GM21381 (cell line): ENCODE measurements at regions not wholly inside any gene's neighbourhood (a gene's known extent, or its start where the extent isn't known, plus 50 kb on each side); places are given as distances from the start of the nearest gene placed in this dataset.
A peak's percentile ranks its signal among the peaks of the same experiment; 100 is the strongest.

Experiments used
- ATAC-seq: cut with Tn5 transposase; IDR thresholded peaks from one replicate; pipeline ENCODE4 v1.9.1; 2021; ENCODE audit warnings: mild to moderate bottlenecking, moderate library complexity; ENCODE audit not compliant: unreplicated experiment

GRCh38 chr2:33877348-33878016, 278.4 kb upstream of the FAM98A start:
- no peak for ATAC-seq

DNA sequence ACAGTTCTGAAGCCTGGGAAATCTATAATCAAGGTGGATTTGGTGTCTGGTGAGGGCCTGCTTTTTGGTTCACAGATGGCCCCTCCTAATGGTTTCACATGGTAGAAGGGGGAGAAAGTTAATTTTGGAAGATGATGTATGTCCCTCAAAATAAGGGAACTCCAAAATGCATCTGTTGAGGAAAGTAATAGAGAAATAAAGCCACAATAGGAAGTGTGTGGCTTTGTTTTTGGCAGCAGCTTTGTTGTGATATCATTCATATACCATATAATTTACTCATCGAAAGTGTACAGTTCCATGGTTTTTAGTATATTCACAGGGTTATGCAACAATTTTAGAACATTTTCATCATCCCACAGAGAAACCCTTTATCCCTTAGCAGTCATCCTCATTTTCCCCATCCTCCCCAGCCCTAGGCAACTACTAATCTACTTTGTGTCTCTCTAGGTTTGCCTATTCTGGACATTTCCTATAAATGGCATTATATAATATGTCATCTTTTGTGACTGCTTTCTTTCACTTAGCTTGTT, 274.0 kb upstream of the FAM98A start:
- no peak for ATAC-seq

GRCh38 chr2:33859811-33860461, 260.8 kb upstream of the FAM98A start:
- no peak for ATAC-seq

DNA sequence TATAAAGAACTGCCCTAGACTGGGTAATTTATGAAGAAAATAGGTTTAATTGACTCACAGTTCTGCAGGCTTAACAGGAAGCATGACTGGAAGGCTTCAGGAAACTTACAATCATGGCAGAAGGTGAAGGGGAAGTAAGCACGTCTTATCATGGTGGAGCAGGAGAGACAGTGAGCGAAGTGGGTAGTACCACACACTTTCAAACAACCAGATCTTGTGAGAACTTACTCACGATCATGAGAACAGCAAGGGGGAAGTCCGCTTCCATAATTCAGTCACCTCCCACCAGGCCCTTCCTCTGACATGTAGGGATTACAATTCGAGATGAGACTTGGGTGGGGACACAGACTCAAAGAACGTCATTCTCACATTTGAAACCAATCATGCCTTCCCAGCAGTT, 260.1 kb upstream of the FAM98A start:
- ATAC-seq: no peak

DNA sequence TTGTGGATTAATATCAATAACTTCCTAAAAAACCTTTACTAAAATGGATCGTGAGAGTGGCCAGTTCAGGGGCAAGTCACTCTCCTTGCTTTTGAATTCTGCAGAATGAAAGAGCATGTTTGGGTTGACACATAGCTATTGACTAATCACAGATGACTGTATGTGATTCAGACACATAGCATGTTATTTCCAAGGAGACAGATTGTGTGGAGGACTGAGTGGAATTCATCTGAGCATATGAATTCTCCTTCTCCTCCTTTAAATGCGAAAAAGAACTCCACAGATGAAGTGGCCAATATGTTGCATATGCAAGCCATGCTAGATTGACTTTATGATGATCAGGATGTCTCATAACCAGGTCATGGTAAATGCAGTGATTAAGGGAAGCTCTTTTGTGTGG, 249.4 kb upstream of the FAM98A start:
- no peak for ATAC-seq

- ATAC-seq: no peak
These were observed 240.7 kb upstream of the FAM98A start for GRCh38 chr2:33839791-33840190.

GRCh38 chr2:33836628-33837027, 237.5 kb upstream of the FAM98A start:
- ATAC-seq: no peak

DNA sequence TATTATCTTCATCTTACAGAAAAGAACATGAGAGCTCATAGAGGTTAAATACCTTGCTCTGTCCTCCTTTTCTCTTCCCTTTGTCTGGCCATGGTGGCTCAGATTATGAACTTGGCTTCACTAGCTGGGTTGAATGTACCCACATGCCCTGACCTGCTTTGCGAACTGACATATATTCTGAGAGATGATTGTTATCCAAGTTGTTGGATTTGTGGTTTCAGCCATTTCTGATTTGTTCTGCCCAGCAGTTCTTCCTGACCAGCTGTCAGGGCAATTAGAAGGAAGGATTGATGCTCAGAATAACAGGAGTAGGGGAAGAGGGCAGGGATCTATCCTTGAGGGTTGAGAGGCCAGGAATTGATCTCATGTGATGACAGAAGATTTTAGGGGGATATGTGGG, 236.8 kb upstream of the FAM98A start:
- ATAC-seq: no peak

GRCh38 chr2:33822964-33823363, 223.9 kb upstream of the FAM98A start:
- no peak for ATAC-seq

DNA sequence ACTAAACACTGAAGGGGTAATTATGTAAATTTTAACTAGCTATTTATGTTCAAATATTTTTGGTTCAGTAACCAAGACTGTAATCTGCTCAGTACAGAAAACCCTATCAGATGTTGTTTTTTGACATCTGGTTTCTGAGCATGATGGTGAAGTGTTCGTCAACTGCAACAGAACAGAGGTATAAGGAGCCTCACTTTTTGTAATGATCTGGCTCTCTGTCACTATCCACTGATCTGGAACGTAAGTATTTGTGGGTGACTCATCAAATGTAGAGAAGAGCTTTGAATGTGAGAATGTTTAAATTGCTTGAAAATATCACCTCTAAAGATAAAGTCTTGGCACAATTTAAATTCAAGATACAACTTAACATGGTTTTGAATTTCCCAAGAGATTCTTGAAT, 213.6 kb upstream of the FAM98A start:
- no peak for ATAC-seq

DNA sequence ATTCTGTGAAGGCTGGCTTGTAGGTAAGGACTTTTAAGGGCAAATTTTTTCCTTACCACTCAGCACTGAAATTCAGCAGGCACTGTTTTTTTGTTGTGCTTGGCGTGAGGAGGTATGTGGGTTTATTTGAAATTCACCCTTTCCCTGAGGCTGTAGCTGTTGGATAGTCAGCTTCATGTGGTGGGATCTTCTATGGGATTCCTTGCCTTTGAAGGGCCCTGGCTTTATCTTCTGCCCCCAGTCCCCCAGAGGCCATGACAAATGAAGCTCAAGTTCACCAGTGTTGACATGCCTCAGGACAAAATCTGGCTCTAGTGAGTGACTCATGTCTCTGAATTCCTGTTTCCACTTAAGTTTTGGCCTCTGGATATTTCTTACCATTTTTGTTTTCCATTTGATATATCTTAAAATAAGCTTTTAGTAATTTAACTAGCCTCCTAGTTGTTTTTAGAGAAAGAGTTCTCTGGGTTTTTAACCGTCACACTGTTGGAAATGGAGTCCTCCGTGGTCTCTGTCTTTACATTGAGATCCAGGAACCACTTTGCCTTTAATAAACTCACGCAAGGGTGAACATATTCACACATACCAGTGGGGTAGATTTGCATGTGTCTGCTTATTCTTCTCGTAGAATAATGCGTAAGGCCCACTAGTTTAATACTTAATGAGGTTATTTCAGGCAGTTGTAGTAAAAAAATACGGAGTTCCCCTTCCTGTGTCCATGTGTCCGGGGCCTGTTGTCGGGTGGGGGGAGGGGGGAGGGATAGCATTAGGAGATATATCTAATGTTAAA, 211.1 kb upstream of the FAM98A start:
- ATAC-seq: no peak

DNA sequence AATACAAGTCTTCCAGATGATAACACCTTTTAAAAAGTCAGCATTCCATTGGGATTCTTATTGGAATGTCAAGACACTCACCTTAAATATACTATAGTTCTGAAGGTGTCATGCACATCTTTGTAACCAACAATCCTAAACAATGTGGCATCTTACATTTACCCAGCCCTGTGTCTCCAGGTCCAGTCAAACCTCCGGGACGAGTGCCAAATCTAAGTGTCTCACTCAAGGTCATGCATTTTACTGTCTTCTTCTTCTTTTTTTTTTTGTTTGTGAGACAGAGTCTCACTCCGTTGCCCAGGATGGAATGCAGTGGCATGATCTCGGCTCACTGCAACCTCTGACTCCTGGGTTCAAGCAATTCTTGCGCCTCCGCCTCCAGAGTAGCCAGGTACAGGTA, 206.9 kb upstream of the FAM98A start:
- ATAC-seq: no peak

DNA sequence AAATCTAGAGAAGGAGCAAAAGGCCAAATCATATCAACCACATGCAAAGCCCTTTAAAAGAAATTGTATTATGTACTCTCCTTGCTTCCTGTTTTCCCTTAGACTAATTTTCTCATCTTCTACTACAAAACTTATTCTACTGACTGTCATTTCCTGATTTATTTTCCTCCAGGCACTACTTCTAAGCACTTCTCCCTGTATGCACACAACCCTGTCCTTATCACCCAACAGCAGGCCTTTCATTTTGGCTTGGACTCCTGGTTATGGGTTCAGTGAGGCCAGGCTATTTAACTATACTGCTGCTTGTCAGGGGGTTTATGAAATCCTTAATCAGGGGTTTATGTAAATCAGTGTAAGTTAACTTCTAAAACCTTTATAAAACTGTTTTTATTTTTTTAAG, 205.1 kb upstream of the FAM98A start:
- no peak for ATAC-seq

DNA sequence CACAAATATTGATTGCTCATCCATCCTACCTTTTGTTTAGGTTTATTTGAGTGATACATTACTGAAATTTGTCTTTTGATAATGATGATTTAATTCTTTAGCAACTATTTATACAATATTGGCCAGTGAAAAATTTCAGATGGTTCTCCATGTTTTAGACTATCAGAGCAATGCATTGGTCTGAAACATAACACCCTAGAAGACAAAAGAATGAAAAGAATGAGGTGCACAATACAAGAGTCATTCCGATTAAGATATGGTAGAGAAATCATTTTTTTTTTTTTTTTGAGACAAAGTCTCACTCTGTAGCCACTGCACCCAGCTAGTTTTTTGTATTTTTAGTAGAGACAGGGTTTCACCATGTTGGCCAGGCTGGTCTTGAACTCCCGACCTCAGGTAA, 197.4 kb upstream of the FAM98A start:
- no peak for ATAC-seq

DNA sequence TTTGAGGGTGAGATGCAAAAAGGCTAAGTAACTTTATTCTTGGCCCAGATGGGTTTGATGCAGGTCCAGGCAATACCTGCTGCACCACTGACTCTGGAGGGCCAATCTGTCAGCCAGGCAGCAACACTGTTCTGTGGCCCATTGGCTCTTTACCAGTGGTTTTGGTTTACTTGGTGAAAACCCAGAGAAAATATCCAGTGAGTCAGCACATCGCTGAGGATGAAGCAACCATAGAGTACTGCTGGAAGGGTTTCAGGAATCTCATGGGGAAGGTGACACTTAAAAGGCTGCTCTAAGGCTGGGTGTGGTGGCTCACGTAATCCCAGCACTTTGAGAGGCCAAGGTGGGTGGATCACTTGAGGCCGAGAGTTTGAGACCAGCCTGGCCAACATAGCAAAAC, 192.5 kb upstream of the FAM98A start:
- no peak for ATAC-seq

- no peak for ATAC-seq
These were observed 188.9 kb upstream of the FAM98A start for GRCh38 chr2:33788044-33788443.

DNA sequence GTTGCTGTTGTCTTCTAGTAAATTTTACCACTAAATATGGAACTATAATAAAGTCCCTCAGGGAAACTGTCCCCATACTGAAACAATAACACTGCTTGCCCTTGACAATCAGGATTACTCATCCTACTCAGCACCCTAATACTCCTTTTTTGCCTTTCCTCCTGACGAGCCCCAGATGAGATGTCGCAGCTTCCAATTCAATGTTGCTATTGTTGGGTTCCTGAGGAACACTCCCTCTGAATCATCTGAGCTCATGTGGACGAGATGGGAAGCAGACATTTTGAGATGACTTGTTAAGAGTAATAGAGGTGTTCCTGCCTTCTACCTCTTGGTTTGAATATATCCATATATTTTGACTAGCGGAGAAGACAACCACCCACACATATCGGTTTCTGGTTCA, 187.8 kb upstream of the FAM98A start:
- no peak for ATAC-seq

GRCh38 chr2:33785201-33786106, 186.4 kb upstream of the FAM98A start:
- ATAC-seq: peak; percentile 92

- ATAC-seq: no peak
These were observed 185.4 kb upstream of the FAM98A start for GRCh38 chr2:33784488-33784887.

DNA sequence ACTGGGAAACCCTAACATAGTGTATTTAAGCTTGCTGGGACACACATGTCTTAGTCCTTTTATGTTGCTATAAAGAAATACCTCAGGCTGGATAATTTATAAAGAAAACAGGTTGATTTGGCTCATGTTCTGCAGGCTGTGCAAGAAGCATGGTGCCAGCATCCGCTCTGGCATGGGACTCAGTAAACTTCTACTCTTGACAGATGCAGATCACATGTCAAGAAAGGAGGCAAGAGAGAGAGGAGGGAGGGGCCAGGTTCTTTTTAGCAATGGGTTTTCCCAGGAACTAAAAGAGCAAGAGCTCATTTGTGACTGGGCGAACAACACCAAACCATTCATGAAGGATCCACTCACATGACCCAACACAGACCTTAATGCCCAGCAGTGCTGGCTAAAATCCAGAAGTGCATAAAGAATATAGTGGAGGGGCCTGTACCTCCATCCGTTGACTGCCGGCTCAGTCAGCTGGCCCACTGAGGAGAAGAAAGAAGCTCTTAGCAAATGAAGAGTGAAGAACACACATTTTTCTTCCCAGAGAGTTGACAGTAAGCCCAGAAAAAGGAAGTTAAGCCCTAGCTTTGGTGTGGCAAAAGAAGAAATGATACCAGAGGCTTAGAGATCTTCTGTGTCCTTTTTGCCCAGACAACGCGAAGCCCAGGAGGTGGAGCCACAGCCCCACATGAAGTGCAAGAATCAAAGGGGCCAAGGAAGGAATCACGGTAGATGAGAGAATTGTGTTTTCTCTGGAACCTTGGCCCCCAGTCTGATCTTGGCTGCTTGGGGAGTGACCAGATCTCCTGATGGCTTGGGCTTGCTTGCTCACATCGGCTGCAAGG, 183.5 kb upstream of the FAM98A start:
- ATAC-seq: no peak
